NCI-H1417 treated with DMSO at 0.1 percent for 48 hours (cell line): ENCODE measurements at regions not wholly inside any gene's neighbourhood (a gene's known extent, or its start where the extent isn't known, plus 50 kb on each side); places are given as distances from the start of the nearest gene placed in this dataset.

Source experiments
- DNase-seq: peaks from one replicate; lab custom pipeline; 2025; lab: John Stamatoyannopoulos, UW

- DNase-seq, result no peak
These were observed 211.4 kb upstream of the CD180 start for GRCh38 chr5:67407979-67408378.

GRCh38 chr5:67405755-67406154, 209.2 kb upstream of the CD180 start:
- no peak for DNase-seq

GRCh38 chr5:67405101-67405364, 208.4 kb upstream of the CD180 start:
- no peak for DNase-seq

GRCh38 chr5:67404256-67405100, 207.9 kb upstream of the CD180 start:
- DNase-seq, result peak; percentile 0

- no peak for DNase-seq
These were observed 205.9 kb upstream of the CD180 start for GRCh38 chr5:67402526-67402925.

- DNase-seq, result no peak
These were observed 204.6 kb upstream of the CD180 start for GRCh38 chr5:67401172-67401571.

- DNase-seq, result no peak
These were observed 204.2 kb upstream of the CD180 start for GRCh38 chr5:67400752-67401151.

GRCh38 chr5:67395790-67396418, 199.3 kb upstream of the CD180 start:
- no peak for DNase-seq

GRCh38 chr5:67393211-67393610, 196.6 kb upstream of the CD180 start:
- no peak for DNase-seq

GRCh38 chr5:67390935-67391334, 194.3 kb upstream of the CD180 start:
- no peak for DNase-seq

GRCh38 chr5:67383451-67383850, 186.9 kb upstream of the CD180 start:
- no peak for DNase-seq

GRCh38 chr5:67381236-67381880, 184.8 kb upstream of the CD180 start:
- DNase-seq, result no peak

- DNase-seq, result no peak
These were observed 183.8 kb upstream of the CD180 start for GRCh38 chr5:67380431-67380830.

- DNase-seq, result no peak
These were observed 183.2 kb upstream of the CD180 start for GRCh38 chr5:67379753-67380152.

GRCh38 chr5:67378256-67378655, 181.7 kb upstream of the CD180 start:
- no peak for DNase-seq

GRCh38 chr5:67377631-67378030, 181.0 kb upstream of the CD180 start:
- no peak for DNase-seq

GRCh38 chr5:67375606-67376005, 179.0 kb upstream of the CD180 start:
- no peak for DNase-seq

GRCh38 chr5:67374378-67374777, 177.8 kb upstream of the CD180 start:
- no peak for DNase-seq

- DNase-seq, result no peak
These were observed 176.9 kb upstream of the CD180 start for GRCh38 chr5:67373518-67373917.

GRCh38 chr5:67372887-67373286, 176.3 kb upstream of the CD180 start:
- no peak for DNase-seq

- DNase-seq, result no peak
These were observed 175.3 kb upstream of the CD180 start for GRCh38 chr5:67371924-67372323.

GRCh38 chr5:67366691-67367395, 170.2 kb upstream of the CD180 start:
- no peak for DNase-seq

- no peak for DNase-seq
These were observed 169.7 kb upstream of the CD180 start for GRCh38 chr5:67366276-67366675.
